ENCODE measurements at regions not wholly inside any gene's neighbourhood (a gene's known extent, or its start where the extent isn't known, plus 50 kb on each side); places are given as distances from the start of the nearest gene placed in this dataset.

DNA sequence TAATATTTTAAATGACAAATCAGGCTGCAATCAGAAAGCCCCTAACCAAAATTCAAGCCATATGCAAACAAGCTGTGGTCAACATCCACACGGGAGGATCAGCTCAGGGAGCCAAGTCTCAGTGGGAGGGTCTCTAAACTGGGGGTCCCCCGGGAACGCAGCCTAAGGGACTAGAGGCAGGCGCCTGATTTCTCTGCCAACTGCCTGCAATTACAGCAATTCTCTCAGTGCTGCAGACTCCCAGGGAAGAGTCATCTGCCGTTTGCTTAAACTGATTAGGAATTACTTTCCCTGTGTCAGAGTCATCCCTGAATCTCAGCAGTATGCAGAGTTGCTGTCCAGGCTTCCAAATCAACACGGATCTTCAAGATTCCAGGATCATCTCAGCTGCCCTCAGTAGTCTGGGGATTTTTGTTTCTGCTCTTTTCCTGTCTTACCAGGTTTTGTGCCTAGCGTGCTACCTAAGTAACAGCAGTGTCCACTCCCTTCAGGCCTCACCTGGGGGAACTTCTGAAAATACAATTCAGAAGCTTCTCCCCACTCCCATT is 247.8 kb downstream of the RRAGC start:
- TF ChIP-seq, protein P1, sequence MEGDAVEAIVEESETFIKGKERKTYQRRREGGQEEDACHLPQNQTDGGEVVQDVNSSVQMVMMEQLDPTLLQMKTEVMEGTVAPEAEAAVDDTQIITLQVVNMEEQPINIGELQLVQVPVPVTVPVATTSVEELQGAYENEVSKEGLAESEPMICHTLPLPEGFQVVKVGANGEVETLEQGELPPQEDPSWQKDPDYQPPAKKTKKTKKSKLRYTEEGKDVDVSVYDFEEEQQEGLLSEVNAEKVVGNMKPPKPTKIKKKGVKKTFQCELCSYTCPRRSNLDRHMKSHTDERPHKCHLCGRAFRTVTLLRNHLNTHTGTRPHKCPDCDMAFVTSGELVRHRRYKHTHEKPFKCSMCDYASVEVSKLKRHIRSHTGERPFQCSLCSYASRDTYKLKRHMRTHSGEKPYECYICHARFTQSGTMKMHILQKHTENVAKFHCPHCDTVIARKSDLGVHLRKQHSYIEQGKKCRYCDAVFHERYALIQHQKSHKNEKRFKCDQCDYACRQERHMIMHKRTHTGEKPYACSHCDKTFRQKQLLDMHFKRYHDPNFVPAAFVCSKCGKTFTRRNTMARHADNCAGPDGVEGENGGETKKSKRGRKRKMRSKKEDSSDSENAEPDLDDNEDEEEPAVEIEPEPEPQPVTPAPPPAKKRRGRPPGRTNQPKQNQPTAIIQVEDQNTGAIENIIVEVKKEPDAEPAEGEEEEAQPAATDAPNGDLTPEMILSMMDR (IDR thresholded peaks at IDR 0.05) = no peak
- TF ChIP-seq POLR2A (IDR thresholded peaks at IDR 0.05) = no peak
